ENCODE measurements at regions not wholly inside any gene's neighbourhood (a gene's known extent, or its start where the extent isn't known, plus 50 kb on each side); places are given as distances from the start of the nearest gene placed in this dataset.
"Not testable (repeated sequence)": the region's sequence is repeated elsewhere in the genome, so short reads cannot be mapped to it uniquely, and the experiment has no call there.

- TF ChIP-seq CTCF (IDR thresholded peaks at IDR 0.05) (no peak), ZFX (IDR thresholded peaks at IDR 0.05; ENCODE audit: borderline replicate concordance) (no peak)
These were observed 63.1 kb downstream of the MTNR1B start for GRCh38 chr11:93032580-93032979.

GRCh38 chr11:93033093-93033492, 63.6 kb downstream of the MTNR1B start:
- no peak overlapping the region for H3K27ac ChIP-seq
- TF ChIP-seq ZFX (IDR thresholded peaks at IDR 0.05; ENCODE audit: borderline replicate concordance) (no peak), CTCF (IDR thresholded peaks at IDR 0.05) (no peak)

More at GRCh38 chr11:93032580-93032979, 63.1 kb downstream of the MTNR1B start:
- H3K27ac ChIP-seq, result no peak overlapping the region

- no peak overlapping the region for H3K27ac ChIP-seq
- no peak for TF ChIP-seq CTCF (IDR thresholded peaks at IDR 0.05)
- no peak for TF ChIP-seq ZFX (IDR thresholded peaks at IDR 0.05; ENCODE audit: borderline replicate concordance)
These were observed 64.7 kb downstream of the MTNR1B start for GRCh38 chr11:93034031-93034722.

- TF ChIP-seq CTCF (IDR thresholded peaks at IDR 0.05) (no peak), ZFX (IDR thresholded peaks at IDR 0.05; ENCODE audit: borderline replicate concordance) (no peak)
- H3K27ac ChIP-seq, result no peak overlapping the region
These were observed 65.2 kb downstream of the MTNR1B start for GRCh38 chr11:93034723-93035039.

- H3K27ac ChIP-seq, result no peak overlapping the region
- TF ChIP-seq ZFX (IDR thresholded peaks at IDR 0.05; ENCODE audit: borderline replicate concordance), result no peak
- no peak for TF ChIP-seq CTCF (IDR thresholded peaks at IDR 0.05)
These were observed 69.1 kb downstream of the MTNR1B start for GRCh38 chr11:93038521-93038920.

GRCh38 chr11:93039531-93040240, 70.2 kb downstream of the MTNR1B start:
- TF ChIP-seq ZFX (IDR thresholded peaks at IDR 0.05; ENCODE audit: borderline replicate concordance), result no peak
- no peak overlapping the region for H3K27ac ChIP-seq

GRCh38 chr11:93041682-93042081, 72.2 kb downstream of the MTNR1B start:
- no peak for TF ChIP-seq CTCF (IDR thresholded peaks at IDR 0.05)
- TF ChIP-seq ZFX (IDR thresholded peaks at IDR 0.05; ENCODE audit: borderline replicate concordance), result no peak
- no peak overlapping the region for H3K27ac ChIP-seq

- H3K27ac ChIP-seq, result not testable (repeated sequence)
These were observed 73.7 kb downstream of the MTNR1B start for GRCh38 chr11:93043186-93043585.
